GM10248 (cell line): ENCODE measurements at regions not wholly inside any gene's neighbourhood (a gene's known extent, or its start where the extent isn't known, plus 50 kb on each side); places are given as distances from the start of the nearest gene placed in this dataset.

ENCODE experiments used
- CTCF ChIA-PET: fragments of 300-600 bp; sonication (Branson Sonifier 250); formaldehyde crosslinking; extraction: SDS; loops from one replicate; lab custom pipeline; 2021; ENCODE audit warnings: antibody characterized with exemption; lab: Yijun Ruan, JAX
- POLR2A ChIA-PET: fragments of 350-650 bp; sonication (Branson Sonifier 250); formaldehyde crosslinking; extraction: SDS; loops from one replicate; lab custom pipeline; 2020; ENCODE audit warnings: antibody characterized with exemption; lab: Yijun Ruan, JAX
- DNase-seq: peaks from one replicate; pipeline ENCODE4 v3.0.0; 2012; ENCODE audit errors: extremely low spot score
- TF ChIP-seq, protein P1 (sequence below): IDR thresholded peaks from 2 replicates; pipeline ENCODE4 v1.5.1; 2012; ENCODE audit warnings: mild to moderate bottlenecking, low read depth; ENCODE audit errors: extremely low read depth, missing control alignments, control extremely low read depth

DNA sequence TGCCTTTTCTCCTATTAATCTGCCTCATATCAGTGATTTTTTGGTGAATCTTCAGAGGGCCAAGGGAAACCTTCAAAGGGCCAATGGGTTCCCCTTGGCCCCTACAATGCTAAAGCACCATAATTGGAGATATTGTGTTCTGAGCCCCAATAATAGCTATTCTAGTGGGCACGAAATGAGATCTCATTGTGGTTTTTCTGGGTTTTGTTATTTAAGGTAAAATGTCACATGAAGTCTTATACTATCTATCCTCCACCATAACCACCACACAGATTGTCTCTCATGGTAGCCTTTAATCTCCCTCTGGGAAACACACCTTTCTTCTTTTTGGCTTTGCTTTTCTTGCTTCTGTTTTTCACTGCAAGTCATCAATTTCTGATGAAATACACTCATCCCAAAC lies 152.8 kb downstream of the B3GNT2 start:
- ChIA-PET POLR2A (no interaction called here), CTCF (interaction anchor here (1.0 to 2.4 kb wide), 7 partner anchors 9 to 62 kb away, joined by 3 to 8 read pairs (median 4); no protein-coding TSS in a partner anchor)
- TF ChIP-seq, protein P1, sequence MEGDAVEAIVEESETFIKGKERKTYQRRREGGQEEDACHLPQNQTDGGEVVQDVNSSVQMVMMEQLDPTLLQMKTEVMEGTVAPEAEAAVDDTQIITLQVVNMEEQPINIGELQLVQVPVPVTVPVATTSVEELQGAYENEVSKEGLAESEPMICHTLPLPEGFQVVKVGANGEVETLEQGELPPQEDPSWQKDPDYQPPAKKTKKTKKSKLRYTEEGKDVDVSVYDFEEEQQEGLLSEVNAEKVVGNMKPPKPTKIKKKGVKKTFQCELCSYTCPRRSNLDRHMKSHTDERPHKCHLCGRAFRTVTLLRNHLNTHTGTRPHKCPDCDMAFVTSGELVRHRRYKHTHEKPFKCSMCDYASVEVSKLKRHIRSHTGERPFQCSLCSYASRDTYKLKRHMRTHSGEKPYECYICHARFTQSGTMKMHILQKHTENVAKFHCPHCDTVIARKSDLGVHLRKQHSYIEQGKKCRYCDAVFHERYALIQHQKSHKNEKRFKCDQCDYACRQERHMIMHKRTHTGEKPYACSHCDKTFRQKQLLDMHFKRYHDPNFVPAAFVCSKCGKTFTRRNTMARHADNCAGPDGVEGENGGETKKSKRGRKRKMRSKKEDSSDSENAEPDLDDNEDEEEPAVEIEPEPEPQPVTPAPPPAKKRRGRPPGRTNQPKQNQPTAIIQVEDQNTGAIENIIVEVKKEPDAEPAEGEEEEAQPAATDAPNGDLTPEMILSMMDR, result no peak
- DNase-seq, result no peak

DNA sequence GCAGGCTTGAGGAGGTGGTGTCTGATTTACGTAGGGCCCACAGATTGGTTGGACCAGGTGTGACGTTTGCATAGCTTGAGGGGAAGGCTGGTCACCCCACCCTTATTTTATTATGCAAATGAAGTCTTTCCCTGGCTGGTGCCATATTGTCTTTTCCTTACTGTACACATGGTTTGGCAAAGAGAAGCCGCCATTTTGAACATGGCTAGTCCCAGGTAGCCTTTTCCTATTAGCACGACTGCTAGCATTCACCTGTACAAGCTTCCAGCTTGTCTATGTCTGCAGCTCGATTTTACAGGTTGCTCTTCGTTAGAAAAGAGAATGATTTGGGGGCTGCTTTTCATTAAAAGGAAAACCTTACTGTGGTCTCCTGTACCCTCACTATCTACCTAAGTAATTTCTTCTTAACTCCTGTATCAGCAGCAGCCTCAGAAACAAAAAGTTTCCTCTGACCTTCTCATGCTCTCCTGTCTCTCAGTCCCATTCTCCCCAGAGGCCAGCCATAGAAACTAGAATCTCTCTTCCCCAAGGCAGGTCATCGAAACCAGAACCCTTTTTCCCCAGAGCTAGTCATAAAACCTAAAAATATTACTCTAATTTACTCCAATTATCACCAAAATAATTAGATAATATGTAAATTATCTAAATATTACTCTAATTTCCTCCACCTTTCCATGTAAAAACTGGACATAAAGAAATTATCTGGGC lies 151.8 kb downstream of the B3GNT2 start:
- ChIA-PET CTCF (interaction anchor here (1.1 to 2.4 kb wide), 5 partner anchors 14 to 63 kb away, joined by 3 to 8 read pairs (median 3); no protein-coding TSS in a partner anchor), POLR2A (no interaction called here)
- TF ChIP-seq, protein P1, result no peak
- DNase-seq, result no peak

DNA sequence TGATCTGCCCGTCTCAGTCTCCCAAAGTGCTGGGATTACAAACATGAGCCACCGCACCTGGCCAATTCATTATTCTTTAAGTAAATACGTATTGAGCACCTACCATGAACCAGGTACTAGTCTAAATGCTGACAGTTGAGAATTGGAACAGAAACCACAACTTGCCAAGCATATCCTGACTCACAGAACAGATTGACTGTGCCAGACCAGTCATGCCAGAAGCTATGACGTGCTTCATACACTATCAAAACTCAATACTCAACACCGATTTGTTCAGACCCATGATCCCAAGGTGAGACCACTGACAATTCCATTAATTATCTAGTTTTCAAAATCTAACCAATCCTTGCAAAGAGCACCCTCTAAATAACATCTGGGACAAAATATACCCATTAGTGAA lies 148.6 kb downstream of the B3GNT2 start:
- POLR2A ChIA-PET, result no interaction called here
- peak; percentile 38 for DNase-seq
- CTCF ChIA-PET, result interaction anchor here (1.0 kb wide), 1 partner anchor 42 kb away, joined by 3 read pairs; no protein-coding TSS in a partner anchor
- TF ChIP-seq, protein P1, result no peak

DNA sequence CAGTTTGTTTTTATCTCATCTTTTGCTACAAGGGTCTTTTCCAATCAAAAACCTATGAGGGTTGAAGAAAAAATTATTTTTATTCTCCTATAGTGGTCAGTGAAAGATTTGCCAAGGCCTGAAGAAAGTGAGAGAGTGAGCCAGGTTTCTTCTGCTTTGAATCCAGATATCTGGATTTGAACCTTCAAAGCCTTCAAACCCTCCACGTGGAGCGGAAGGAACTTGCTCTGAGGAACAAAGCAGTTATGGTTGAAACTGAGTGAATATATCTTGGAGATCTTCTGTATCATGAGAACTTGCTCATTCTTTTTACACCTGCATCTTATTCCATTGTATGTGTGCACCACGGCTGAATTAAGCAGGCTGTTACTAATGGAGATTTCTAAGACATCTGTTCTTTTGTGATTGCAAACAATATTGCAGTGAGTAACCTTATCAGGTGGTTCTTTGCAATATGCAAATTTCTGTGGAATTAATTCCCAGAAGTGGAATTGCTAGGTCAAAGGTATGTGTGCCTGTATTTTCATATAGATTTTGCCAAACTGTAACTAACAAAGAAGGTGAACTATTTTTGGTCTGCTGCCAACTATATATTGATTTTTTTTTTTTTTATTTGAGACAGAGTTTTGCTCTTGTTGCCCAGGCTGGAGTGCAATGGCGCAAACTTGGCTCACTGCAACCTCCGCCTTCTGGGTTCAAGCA lies 147.9 kb downstream of the B3GNT2 start:
- CTCF ChIA-PET, result interaction anchor here (1.0 to 1.5 kb wide), 4 partner anchors 10 to 22 kb away, joined by 3 to 6 read pairs (median 4); no protein-coding TSS in a partner anchor

DNA sequence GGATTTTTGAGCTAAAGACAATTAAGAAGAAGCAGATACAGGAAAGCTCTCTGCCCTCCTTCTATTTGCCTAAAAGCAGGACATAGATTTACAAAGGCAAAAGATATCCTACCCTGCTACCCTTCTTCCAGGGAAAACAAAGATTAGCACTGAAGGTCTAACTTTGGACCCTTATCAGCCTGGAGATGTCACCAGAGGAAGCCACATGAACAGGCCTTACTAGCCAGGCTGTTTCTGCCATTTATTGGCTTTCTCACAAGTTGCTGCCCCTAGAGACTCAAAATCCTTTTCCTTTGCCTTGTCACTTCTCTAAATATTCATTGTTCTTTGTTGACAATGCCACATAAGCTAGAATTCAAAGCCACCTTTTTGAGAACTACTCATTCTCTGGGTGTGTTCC lies 147.3 kb downstream of the B3GNT2 start:
- DNase-seq, result no peak
- ChIA-PET POLR2A (interaction anchor here (0.6 to 1.5 kb wide), 2 partner anchors 11 to 34 kb away, joined by 3 to 4 read pairs; no protein-coding TSS in a partner anchor), CTCF (interaction anchor here (1.0 to 1.5 kb wide), 4 partner anchors 9 to 22 kb away, joined by 3 to 6 read pairs (median 4); no protein-coding TSS in a partner anchor)
- TF ChIP-seq, protein P1, result no peak

More for the DNA sequence above, 147.9 kb downstream of the B3GNT2 start:
- POLR2A ChIA-PET, result interaction anchor here (0.6 kb wide), 1 partner anchor 12 kb away, joined by 3 read pairs; no protein-coding TSS in a partner anchor
- DNase-seq, result no peak
- TF ChIP-seq, protein P1, result no peak

DNA sequence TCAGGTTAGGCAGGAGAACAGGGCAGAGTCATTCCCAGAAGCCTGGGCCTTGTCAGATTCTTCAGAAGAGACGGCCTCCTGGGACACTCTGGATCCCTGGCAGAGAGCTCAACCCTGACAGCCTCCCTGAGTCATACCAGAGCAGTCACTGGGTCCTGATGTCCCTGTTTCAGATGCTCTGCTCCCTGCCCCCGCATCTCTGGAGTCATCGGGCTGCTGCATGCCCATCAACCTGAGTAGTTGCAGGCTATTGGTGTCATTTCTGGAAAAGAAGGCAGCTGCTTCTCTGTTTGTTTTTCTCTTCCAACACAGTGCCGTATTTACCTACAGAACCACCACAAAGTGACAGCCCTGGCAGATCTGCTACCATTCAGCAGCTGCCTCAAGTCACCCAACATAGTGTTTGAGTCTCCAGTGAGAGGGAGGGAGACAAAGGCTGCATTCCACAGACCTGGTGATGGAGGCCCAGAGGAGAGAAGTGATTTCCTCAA lies 145.1 kb downstream of the B3GNT2 start:
- CTCF ChIA-PET, result interaction anchor here (0.9 to 1.9 kb wide), 6 partner anchors 9 to 73 kb away, joined by 3 to 7 read pairs (median 4); no protein-coding TSS in a partner anchor
- TF ChIP-seq, protein P1, result no peak
- DNase-seq, result peak; percentile 31
- POLR2A ChIA-PET, result interaction anchor here (0.5 to 0.7 kb wide), 3 partner anchors 36 to 322 kb away, joined by 3 to 6 read pairs (median 5); no protein-coding TSS in a partner anchor
